Hematopoietic multipotent progenitor cell treated with erythropoietin and hydrocortisone succinate and interleukin-3 and kit ligand, for 4 days (in vitro differentiated cells): ENCODE measurements at regions not wholly inside any gene's neighbourhood (a gene's known extent, or its start where the extent isn't known, plus 50 kb on each side); places are given as distances from the start of the nearest gene placed in this dataset.
"Not testable (repeated sequence)": the region's sequence is repeated elsewhere in the genome, so short reads cannot be mapped to it uniquely, and the experiment has no call there.

Experiments used
- DNase-seq: peaks from one replicate; pipeline ENCODE4 v3.0.0-alpha.2; 2015

DNA sequence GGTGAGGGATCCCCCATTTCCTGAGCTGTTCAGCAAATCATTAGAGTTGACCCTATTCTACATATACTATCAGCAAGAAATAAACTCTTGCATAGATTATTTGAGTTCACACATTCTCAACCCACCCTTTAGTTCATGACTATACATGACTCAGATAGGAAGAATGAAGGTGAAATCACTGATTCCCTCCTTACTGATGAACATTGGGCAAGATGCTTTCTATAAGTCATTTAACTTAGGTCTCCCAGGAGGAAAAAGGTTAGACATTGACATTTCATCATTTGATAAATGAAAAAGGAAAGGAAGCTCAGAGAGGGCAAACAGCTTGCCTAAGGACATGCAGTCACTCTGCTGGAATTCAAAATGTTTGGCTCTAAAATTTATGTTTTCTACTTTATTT is 408.0 kb downstream of the TMEM182 start:
- no peak for DNase-seq

DNA sequence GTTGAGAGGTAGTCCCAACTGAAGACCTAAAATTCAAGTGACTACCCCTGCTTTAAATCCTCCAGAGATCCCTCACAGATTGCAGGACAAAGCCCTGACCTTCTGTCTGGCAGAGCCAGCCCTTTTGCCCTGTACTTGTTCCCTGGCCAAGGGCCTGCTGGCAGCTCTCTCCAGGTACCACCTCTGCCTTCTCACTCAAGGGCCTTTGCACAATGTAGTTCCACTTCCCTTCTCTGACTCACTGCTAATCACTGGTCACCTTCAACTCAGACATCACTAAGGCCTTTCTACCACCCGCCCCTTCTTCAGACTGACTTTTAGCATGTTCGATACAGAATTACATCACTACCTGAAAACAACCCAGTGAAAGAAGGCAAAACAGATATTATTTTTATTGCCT is 411.0 kb downstream of the TMEM182 start:
- no peak for DNase-seq

GRCh38 chr2:103174711-103175110 is 412.9 kb downstream of the TMEM182 start:
- DNase-seq = no peak

- no peak for DNase-seq
These were observed 414.6 kb downstream of the TMEM182 start for GRCh38 chr2:103176294-103176915.

- DNase-seq = no peak
These were observed 418.0 kb downstream of the TMEM182 start for GRCh38 chr2:103179798-103180197.

GRCh38 chr2:103183061-103183460 is 421.2 kb downstream of the TMEM182 start:
- peak; percentile 1 for DNase-seq

DNA sequence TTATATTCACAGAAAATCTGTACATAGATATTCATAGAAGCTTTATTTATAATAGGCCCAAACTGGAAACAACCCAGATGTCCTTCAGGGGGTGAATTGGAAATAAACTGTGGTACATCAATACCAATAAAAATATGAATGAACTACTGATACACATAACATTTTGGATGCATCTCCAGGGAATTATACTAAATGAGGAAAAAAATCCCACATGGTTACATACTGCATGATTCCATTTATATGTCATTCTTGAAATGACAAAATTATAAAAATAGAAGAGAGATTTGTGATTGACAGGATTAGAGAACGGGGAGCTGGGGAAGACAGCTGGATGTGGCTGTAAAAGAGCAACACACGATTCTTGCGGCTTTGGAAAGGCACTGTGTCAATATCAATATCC is 435.0 kb downstream of the TMEM182 start:
- DNase-seq = no peak

- not testable (repeated sequence) for DNase-seq
These were observed 438.9 kb downstream of the TMEM182 start for GRCh38 chr2:103200774-103201173.

GRCh38 chr2:103208916-103209315 is 447.1 kb downstream of the TMEM182 start:
- no peak for DNase-seq

DNA sequence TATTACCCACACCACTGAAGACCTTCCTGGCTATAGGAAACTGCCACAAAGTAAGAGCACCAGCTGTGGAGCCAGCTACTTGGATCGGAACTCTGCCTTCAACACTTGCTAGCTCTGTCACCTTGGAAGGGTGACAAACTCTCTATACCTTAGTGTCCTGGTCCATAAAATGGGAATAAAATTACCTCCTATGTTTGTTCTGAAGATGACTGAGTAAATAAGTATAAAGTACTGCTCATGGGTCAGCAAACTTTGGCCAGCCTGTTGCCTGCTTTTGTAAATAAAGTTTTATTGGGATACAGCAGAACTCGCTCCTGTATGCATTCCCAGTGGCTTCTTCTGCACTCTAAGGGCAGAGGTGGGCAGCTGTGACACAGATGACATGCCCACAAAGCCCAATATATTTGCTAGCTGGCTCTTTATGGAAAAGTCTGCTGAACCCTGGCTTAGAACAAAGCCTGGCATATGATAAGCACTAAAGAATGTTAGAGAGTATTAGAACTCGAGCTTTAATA is 451.3 kb downstream of the TMEM182 start:
- no peak for DNase-seq

GRCh38 chr2:103218516-103218915 is 456.7 kb downstream of the TMEM182 start:
- no peak for DNase-seq

- no peak for DNase-seq
These were observed 457.6 kb downstream of the TMEM182 start for GRCh38 chr2:103219398-103219797.

DNA sequence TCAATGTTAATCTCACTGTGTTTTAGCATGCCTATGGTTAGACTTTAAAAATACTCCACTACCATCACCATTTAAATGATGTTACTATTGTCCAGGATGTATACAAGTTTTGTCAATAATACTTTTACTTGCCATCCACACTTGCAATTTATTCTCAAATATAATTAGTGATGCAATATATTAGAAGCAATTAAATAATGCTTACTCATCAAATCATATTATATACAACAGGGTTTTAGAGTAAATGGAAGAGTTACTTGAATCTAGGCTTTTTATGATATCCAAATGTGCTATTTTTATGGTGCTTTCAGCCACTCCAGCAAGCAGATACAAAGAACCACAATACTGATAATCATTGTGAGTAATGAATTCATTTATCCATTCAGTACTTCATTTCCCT is 461.1 kb downstream of the TMEM182 start:
- DNase-seq = no peak

DNA sequence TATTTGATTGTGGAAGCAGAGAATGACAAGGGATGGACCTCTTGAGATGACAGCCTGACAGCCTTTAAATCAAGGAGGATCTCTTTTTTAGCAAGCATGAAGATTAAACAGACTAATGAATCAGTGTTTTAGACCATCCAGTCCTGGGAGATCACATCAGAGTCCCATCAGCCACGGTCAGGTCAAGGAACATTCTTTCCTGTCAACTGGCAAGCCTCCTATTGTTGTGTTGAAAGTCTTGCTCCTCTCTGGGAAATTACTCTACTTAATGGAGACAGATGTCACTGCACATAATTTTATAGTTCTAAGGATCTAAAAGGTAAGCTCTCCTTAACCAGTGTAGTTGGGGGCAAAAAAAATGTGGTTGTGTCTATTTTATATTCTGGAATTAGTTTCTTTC is 469.0 kb downstream of the TMEM182 start:
- DNase-seq = no peak

DNA sequence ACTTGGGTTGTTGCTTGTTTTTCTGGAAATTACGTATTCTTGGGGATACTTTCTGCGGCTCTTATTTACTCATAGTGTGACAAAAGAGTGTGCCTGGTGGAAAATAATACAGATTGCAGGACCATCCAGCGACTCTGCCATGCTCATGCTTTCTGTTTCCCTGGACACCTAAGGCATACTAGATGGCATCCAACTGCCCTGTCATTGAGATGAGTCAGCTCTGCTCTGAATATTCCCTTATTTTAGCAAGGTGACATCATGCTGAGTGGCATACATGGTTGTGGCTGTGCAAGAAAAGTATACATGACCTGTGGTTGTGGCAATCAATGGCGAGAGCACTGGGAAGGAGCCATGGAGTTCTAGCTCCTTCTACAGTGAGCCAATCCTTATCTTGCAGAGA is 471.0 kb downstream of the TMEM182 start:
- no peak for DNase-seq

GRCh38 chr2:103233691-103234090 is 471.9 kb downstream of the TMEM182 start:
- no peak for DNase-seq

DNA sequence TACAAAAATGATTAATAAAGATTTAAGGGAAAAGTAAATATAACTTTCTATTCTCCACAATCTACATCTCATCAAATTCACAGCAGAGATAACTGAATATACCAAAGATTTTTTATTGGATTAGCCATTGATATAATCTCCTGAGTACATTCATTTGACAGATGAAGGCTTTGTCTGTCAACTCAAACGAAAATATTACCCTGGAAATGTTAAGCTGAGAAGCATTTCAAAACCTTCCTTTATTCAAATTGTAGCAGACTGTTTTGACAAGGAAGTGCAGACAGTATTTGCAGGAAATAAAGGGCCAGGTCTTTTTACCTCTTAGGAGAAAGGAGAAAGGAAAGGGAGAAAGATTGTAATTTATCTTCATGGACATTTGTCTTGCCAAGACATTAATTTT is 473.5 kb downstream of the TMEM182 start:
- DNase-seq = no peak

GRCh38 chr2:103249462-103249861 is 487.6 kb downstream of the TMEM182 start:
- DNase-seq = no peak

- no peak for DNase-seq
These were observed 490.9 kb downstream of the TMEM182 start for GRCh38 chr2:103252781-103253180.

DNA sequence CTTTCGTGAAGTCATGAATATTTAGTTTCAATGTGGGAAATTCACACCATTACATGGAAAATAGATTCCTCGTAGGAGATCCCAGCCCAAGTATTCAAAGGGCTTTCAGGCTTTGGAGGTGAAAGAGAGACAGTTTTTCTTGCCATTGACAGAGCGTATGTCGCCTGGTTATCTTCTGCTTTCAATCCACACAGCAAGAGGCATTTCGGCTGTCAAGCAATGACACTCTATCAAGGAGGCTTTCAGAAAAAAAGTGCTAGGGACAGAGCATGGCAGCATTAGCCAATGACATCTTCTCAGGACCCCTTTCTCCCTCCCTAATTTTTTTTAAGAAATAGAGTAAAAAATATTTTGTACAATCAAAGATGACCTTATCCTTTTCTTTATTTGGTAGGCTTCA is 492.8 kb downstream of the TMEM182 start:
- DNase-seq = no peak

- DNase-seq = no peak
These were observed 502.4 kb downstream of the TMEM182 start for GRCh38 chr2:103264058-103264768.

GRCh38 chr2:103265521-103265920 is 503.7 kb downstream of the TMEM182 start:
- no peak for DNase-seq

DNA sequence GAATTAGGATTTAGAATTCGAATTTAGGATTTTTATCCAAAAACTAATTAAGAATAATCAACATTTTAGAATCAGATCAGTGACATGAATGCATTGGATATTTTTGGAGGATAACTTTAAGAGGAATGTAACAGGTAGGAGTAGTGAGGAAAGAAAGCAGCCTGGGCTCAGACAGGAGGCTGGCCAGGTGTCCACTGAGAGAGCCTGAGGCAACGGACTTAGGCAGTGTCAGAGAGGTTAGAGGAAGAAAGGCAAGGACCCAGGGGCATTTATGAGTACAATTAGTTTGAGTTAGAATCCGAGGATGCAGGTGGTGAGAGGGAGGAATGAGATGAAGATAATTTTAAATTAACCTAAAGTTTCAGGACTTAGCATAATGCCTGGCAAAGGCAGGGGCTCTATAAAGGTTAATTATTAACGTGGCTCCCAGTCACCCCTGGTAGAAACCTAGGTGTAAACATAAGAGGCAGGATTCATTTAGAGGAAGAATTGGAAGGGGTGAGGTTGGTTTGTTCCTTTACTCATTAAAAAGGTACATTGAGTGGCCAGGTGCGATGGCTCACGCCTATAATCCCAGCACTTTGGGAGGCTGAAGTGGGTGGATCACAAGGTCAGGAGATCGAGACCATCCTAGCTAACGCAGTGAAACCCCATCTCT is 507.1 kb downstream of the TMEM182 start:
- no peak for DNase-seq

GRCh38 chr2:103276869-103277268 is 515.0 kb downstream of the TMEM182 start:
- DNase-seq = no peak
